ENCODE measurements at regions not wholly inside any gene's neighbourhood (a gene's known extent, or its start where the extent isn't known, plus 50 kb on each side); places are given as distances from the start of the nearest gene placed in this dataset.
A peak's percentile ranks its signal among the peaks of the same experiment; 100 is the strongest.

DNA sequence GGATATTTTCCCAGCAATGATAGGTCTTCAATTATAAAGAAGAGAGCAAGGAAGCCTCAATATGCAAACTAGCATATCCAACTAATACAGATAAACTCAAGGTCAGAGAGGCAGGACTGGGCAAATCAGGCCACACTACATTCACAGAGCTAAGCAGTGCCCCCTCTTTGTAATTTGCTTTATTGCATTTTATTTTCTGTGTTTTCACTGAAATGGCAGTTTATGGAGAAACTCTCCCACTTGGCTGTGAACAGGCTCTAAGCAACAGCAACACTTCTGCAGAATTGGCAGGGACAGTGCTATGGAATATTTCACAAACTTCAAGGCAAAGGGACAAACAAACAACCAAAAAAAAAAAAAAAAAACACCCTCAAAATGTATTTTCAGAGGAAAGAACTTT lies 93.4 kb upstream of the SOD1 start:
- no peak for DNase-seq

DNA sequence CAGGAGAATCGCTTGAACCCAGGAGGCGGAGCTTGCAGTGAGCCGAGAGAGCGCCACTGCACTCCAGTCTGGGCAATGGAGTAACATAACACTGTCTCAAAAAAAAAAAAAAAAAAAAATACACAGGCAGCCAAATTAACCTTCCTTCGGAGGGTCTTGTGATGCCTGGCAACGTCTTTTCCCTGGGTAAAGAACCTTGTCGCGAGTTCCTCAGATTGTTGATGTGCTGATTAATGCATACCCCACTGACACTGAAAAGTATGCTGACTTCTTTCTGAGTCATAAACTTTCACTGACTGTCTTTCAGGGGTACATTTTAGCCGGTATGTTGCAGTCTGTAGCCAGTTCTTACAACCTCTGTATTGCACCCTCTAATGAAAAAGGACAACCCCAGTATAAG lies 95.1 kb upstream of the SOD1 start:
- no peak for DNase-seq

DNA sequence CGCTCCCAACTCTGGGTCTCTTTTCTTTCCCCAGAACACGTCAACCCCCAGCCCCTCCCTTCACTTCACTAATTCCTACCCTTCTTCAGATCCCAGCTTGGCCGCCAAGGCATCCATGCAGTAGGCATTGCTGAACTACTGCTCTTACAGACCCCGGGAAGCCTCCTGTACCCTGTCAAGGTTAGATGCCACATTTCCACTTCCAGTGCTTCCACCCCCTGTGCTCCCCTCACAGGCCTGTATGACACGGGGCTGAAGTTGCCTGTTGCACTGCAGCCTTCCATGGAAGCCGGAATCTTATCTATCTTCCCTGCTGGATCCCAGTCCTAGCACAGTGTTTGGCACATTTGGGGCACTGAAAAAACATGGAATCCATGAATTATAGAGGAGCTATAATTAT lies 99.0 kb upstream of the SOD1 start:
- DNase-seq, result no peak

DNA sequence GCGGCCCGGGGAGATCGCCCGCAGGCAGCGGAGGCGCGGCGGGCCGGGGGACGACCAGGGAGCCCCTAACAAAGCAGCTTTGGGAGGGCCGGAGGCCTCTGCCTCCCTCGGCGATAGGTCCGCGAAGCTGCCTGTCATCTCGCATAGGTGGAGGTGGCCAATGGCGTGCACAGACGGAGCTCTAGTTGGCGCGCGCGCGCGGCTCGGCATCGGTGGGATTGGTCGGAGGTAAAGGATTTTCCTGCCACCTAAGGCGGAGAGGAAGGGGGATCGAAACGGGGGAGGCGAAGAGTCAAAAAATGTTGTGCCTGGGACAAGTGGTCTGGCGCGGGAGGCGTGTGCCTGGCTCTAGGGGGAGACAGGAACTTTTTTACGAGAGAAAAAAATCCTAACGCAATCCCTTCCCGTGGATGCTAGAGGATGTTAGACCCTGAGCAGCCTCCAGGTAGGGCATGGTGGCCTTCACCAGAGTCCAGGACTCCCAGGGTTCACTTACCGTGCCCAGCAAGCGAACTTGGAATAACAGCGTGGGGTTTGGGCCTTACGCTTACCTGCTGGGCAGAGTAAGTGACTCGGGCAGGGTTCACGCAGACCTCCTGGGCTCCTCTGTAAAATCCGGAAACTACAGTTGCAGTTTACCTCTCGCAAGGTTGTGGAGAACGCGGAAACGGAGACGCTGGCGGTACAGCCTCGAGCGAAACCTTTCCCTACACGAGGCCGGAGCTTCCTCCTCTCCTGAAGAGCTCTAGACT lies 99.9 kb upstream of the SOD1 start:
- peak; percentile 98 for DNase-seq

DNA sequence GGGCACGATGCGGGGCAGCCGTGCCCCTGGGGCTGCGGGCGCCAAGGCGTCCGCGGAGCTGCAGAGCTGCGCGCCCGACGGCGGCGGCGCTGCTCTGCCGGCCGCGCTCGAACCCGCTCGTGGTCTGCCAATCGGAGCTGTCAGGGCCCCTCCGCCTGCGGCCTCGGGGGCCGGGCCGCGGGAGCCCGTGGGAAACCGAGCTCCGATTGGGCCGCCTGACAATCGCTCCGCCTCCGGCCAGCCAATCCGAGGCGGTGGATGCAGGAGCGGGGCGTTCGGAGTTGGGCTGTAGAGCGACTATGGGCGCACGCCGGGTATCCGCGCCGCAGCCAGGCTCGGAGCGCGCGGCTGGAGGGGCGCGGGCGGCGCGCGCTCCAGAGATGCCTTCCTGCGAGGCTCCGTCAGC lies 100.5 kb upstream of the SOD1 start:
- peak; percentile 95 for DNase-seq

DNA sequence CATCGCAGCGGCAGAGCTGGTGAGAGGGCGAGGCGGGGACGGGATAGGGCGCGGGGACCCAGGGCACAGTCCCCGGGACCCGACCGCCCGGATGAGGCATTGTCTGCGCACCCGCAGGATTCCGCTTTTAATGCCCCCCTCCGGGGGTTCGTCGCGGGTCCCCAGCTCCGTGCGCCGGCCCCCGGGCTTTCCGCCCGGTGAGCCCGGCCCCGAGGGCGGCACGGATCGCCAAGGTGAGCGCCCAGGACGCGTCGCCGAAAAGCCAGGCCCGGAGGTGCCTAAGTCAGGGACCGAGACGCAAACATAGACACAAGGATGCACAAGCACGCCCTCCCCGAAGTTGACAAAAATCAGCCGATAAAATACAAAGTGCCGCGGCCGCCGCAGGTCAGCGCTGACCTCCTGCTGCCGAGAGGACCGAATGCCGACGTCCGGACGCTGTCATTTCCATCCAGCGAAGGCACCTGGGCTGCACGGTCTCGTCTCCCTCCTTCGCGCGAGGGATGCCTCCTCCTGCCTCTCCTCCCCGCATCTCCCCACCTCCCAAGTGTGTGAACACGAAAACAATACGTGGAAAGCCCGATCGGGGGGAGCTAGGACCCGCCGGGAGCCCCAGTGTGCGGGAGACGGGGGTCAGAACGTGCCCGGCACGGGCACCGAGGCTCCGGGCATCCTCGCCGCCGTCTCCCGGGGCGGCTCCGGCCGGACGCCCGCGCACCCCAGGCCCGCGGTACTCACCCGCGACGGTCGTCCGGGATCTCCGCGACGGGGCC lies 101.1 kb upstream of the SOD1 start:
- no peak for DNase-seq

DNA sequence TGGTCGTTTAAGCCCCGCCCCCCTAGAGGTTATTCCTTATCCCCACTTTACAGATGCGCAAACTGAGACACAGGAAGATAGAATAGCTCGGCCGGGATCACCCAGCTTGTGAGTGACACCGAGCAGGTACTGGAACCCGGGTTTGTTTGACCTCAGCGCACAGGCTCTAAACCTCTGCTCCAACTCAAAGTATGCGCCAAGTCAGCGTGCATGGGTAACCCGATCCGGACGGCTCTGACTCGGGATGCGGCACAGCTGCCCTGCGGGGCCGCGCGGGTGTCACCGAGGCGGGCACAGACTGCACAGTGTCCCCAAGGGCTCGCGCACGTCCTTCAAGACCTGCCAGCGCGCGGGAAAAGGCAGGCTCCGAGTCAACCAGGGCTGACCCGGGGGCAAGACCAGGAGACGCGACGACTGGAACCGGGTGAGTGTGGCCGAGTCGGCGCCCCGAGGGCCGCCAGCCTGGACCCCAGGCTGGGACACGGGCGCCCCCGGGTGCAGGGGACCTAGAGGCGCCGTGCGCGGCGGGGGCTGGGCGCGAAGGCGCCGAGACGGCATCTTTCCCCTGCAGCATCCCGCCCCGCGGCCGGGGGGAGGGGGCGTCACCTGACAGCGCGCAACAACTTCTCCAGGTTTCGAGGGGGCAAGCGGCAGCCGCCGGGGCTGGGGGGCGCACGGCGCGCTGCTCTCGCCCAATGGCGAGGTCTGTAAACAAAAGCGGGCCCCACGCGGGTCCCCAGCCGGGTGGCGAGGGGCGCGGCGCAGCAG lies 101.9 kb upstream of the SOD1 start:
- no peak for DNase-seq

DNA sequence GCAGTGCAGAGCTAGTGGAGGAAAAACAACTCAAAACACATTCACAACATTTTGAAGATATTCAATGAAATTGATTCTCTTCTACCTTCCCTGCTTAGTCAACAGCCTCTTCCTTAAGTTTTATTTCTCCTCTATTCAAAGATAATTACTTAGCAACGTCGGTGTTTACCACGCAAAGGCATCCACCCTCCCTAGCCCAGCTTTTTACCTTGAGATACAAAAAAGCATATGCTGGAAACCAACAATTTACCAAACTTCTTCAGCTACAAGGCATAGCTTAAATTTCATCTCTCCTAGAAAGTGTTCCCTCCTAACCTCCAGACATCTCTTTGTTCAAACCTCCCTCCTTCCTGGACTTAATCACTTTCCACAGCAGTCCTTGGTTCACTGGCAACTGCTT lies 102.8 kb upstream of the SOD1 start:
- DNase-seq, result no peak

DNA sequence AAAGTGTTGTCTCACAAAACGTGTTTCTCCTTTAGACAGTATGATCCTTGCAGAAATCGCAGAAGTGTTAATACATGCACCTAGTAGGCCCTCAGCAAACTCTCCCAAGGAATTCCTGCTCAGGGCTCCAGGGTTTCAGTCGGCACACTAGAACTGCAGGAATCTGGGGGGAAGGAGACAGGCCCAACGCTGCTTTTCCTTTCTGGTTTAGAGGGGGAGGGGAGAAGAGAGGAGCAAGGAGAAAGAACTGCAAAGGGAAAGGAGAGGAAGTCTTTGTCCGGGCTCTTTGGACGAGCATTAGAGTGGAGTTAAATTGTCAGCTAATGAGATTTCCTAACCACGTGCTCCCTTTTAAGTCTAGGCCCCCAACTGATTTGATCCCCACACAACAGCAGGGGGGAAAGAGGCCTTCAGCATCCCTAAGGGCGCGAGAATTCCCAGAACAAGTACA lies 103.7 kb upstream of the SOD1 start:
- DNase-seq, result no peak

DNA sequence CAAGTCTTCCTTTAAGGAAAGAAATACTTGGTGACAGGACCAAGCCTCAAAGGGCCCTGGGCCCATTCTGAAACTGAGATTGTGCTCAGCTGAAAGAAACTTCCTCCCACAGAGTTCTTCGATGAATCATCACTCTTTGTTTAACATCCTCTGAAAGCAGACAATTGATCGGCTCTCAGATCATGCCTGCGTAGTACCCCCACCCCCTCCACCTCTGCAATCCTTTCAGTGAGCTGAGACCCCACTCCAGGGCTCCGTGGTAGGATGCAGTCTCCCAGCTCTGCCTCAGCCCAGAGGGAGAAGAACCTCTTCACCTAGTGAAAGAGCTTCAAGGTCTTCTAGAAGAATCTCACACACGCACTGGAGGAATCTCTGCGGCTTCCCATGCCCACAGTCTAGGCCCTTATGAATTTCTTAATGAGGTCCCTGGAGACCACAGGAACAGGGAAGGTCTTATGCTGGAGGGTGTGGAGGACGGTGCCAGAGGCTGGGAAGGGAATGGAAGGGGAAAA lies 104.9 kb upstream of the SOD1 start:
- DNase-seq, result no peak

DNA sequence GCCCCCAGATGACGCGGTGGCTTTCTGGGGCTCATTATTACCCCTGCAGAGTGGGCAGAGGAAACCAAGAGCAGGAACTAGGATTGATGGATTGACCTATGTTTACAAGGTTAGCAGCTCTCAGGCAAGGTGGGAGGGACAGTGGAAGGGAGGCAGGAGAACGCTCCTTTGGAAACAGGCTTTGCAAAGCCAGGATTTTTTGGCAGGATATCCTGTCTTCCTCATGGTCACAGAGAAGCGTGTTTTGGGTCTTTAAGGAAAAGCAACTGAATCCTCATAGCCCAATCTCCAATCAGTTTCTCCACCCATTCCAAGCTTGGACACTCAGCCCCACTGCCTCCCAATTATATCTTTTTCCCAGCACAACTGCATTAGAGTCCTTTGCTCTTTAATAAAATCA lies 105.6 kb upstream of the SOD1 start:
- DNase-seq, result no peak

DNA sequence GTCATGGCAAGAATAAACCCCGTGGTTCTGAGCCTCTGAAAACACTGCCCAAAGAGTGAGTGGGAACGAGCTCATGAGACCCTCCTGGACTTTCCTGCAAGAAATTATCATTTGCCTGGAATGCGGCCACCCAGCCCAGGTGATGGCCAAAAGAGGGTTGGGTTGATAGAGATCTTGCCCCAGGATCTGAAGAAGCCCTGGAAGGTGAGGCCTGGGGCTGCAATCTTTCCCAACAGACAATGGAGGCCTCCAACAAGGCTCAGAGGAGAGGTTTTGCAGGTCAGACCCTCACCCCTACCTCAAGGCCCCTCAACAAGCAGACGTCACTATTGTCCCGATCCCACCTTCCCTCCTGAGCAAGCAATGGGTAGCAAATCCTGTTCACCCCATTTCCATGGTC lies 106.0 kb upstream of the SOD1 start:
- DNase-seq, result no peak

DNA sequence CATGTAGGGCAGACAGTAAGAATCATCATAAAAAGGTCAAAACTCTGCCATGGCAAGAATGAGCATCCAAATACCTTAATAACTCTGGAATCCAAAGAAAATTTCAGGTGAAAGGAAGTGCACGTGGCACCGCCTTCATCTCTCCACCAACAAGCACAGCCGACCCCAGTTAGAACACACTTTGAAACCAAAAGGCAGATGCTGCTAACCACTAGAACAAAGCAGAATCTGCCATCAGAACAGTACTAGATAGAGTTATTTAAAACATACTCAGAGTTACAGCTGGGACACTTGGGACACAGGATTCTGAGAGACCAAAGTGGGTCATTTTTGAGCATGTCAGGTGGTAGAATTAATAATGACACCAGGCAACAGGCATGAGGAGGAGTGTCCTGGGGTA lies 106.7 kb upstream of the SOD1 start:
- no peak for DNase-seq

DNA sequence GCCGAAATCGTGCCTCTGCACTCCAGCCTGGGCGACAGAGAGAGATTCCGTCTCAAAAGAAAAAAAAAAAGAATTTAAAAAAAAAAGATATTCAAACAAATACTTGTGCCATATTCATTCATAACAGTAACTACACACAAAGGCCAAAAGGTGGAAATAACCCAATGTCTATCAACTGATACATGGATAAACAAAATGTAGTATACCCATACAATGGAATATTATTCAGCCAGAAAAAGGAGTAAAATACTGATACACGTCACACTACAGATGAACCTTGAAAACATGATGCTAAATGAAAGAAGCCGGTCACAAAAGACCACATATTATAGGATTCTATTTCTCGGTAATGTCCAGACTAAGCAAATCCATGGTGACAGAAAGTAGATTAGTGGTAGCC lies 109.4 kb upstream of the SOD1 start:
- DNase-seq, result no peak

DNA sequence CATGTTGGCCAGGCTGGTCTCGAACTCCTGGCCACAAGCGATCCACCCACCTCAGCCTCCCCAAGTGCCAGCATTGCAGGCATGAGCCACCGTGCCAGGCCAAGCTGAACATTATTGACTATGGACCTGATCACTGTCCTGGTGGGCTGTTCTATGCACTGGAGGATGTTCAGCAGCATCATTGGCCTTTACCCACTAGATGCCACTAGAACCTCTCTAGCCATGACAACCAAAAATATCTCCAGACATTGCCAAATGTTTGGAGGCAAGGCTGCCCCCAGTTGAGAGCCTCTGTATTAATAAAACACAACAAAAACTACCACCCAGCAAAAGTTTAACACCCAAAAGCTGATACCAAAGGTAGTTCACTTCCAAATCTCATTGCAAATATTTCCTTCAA lies 110.8 kb upstream of the SOD1 start:
- DNase-seq, result no peak

DNA sequence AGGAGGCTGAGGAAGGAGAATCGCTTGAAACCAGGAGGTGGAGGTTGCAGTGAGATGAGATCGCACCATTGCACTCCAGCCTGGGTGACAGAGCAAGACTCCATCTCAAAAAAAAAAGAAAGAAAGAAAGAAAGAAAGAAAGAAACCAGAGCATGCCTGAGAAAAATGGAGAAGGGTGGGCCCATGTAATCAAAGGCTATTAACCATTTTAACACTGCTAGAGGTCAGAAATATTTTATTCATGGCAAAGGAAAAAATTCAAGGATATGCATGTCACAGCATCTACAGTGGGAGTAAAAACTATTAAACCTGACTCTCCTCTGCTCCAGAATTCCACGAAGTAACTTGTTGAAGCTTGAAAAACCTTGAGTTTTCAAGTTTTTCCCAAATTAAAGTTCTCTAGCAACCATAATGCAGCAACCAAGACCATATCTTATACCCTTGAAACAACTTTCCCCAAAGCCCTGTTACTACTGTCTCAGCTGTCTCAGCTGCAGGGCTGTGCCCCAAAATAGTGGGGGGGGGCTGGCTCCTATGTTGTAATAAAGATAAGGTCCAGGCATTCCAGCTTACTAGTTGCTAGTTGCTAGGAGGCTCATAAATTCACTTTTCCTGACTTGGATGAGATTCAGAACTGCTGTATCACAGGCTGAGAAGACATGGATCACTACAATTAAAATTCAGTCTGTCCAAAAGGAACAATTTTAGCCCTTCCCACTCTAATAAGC lies 112.9 kb upstream of the SOD1 start:
- no peak for DNase-seq

DNA sequence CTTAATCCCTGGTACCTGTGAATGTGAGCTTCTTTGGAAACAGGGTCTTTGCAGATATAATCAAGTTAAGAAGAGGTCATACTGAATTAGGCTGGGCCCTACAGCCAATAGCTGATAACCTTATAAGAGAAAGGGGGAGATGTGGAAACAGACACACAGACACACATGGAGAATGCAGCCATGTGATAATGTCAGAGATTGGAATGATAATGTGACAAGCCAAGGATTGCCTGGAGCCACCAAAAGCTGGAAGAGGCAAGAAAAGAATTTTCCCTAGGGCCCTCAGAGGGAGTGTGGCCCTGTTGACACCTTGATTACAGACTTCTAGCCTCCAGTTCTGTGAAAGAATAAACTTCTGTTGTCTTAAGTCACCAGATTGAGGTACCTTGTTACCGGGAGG lies 114.5 kb upstream of the SOD1 start:
- DNase-seq, result no peak

DNA sequence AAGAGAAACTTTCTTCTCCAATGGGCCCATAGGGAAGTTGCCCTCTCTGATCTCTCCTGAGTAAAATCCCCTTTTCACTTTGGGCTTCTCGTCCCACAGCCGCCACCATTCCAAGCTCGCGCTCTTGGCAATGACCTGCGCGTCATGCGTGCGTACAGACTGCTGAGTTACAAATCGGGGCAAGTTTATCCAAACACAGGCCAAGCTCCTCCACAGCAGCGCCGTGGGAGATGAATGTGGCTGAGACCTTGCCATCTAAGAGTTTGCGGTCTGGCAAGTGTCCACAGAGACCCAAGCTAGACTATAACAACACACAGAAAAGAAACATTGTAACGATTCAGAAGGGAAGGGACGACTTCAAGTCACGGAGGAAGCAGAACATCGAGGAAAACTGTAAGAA lies 116.3 kb upstream of the SOD1 start:
- DNase-seq, result no peak

DNA sequence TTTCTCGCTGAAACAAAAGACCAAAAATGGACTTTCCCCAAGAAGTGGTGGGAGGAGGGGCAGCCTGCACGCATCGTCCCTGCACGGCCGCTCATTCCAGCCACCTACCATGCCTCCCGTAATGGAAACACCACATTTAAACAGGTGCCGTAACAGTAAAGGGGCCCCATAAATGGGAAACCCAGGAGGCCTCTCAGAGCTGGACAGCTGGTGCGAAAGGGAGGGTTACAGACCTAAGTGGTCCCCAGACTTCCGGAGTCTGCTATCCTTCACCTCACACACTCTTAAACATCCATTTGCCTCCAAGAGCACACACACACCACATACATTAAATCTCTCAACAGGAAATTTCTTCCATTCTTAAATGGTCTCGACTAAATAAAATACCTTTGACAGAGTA lies 120.7 kb upstream of the SOD1 start:
- DNase-seq, result no peak

DNA sequence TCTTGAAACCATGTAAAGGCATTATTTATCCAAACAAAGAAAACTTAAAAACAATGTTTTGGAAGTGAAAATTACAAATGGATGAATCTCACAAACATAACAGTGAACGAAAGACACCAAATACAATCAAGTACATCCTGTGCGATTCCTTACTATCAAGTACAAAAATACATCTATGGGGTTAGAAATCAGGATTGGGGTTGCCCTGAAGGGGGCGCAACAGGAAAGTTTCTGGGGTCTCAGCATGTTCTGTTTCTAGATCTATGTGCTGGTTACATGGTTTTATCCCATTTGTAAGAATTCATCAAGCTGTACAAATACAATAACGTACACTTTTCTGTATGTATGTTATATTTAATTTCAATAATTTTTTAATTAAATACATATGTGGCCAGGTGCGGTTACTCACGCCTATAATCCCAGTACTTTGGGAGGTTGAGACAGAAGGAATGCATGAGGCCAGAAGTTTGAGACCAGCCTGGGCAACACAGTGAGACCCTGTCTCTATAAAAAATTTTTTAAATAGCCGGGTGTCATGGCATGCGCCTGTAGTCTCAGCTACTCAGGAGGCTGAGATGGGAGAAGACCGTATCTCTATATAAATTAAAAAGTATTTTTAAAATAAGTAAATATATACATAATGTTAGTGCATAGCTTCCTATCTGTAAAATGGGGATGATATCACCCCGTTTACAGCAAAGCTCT lies 121.5 kb upstream of the SOD1 start:
- DNase-seq, result no peak

DNA sequence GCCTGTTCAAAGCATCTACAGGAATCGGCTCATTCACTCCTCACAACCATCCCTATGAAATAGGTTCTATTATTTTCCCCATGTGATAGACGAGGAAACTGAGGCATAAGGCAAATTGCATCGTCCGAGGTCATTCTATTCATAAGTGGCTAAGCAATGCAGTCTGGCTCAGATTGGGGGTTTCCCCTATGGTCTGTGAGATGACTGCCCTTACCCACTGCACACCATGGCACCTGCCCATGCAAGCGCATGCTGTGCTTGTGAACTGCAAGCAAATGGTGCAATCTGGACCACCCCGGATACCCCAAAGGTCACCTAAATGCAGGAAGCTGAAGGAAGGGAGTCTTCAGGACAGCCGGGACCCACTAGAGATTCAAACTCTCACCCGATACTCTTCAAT lies 123.4 kb upstream of the SOD1 start:
- no peak for DNase-seq

DNA sequence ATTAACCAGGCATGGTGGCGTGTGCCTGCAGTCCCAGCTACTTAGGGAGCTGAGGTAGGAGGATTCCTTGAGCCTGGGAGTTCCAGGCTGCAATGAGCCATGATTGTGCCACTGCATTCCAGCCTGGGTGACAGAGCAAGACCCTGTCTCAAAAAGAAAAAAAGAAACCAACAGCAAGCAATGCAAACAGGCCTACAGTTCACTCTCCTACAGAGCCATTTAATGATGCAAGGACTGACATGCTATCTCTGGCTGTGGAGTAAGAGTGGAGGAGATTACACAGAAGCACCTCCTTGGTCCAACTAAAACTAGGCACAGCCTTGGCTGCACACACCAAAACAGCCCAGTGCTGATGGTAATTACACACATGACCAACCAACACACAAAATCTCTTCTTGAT lies 127.5 kb upstream of the SOD1 start:
- DNase-seq, result peak; percentile 42

Data from left kidney (tissue), 1 donor.